Glutamatergic neuron (in vitro differentiated cells): ENCODE measurements at regions not wholly inside any gene's neighbourhood (a gene's known extent, or its start where the extent isn't known, plus 50 kb on each side); places are given as distances from the start of the nearest gene placed in this dataset.
"Not testable (repeated sequence)": the region's sequence is repeated elsewhere in the genome, so short reads cannot be mapped to it uniquely, and the experiment has no call there.

Experiments used
- DNase-seq: peaks from one replicate; pipeline ENCODE4 v3.0.0; 2022
- H3K27ac Mint-ChIP-seq: one replicate; pipeline ENCODE4 v1.8.0; 2020; ENCODE audit warnings: mild to moderate bottlenecking, mixed read lengths, inconsistent platforms; ENCODE audit not compliant: unreplicated experiment
- H3K27me3 Mint-ChIP-seq: one replicate; pipeline ENCODE4 v1.8.0; 2020; ENCODE audit warnings: mild to moderate bottlenecking, moderate library complexity, mixed read lengths, inconsistent platforms; ENCODE audit not compliant: unreplicated experiment
- H3K36me3 Mint-ChIP-seq: one replicate; pipeline ENCODE4 v1.8.0; 2020; ENCODE audit warnings: mild to moderate bottlenecking, mixed read lengths, inconsistent platforms; ENCODE audit not compliant: unreplicated experiment
- H3K4me1 Mint-ChIP-seq: one replicate; pipeline ENCODE4 v1.8.0; 2020; ENCODE audit warnings: mild to moderate bottlenecking, low read depth, mixed read lengths, inconsistent platforms; ENCODE audit not compliant: unreplicated experiment
- H3K4me3 Mint-ChIP-seq: one replicate; pipeline ENCODE4 v1.8.0; 2020; ENCODE audit warnings: mild to moderate bottlenecking, mixed read lengths, inconsistent platforms; ENCODE audit not compliant: unreplicated experiment
- H3K9me3 Mint-ChIP-seq: one replicate; pipeline ENCODE4 v1.8.0; 2020; ENCODE audit warnings: mild to moderate bottlenecking, moderate library complexity, mixed read lengths, inconsistent platforms; ENCODE audit not compliant: unreplicated experiment
- TF ChIP-seq, protein P1 (sequence below): fragments of 200-600 bp; sonication (generic); IDR thresholded peaks from one replicate; pipeline ENCODE4 v1.5.0; 2021; ENCODE audit not compliant: partially characterized antibody, unreplicated experiment

GRCh38 chr4:162475246-162475645, 311.4 kb upstream of the FSTL5 start:
- no peaks in the 10 kb centered on the region for H3K4me1 Mint-ChIP-seq
- no peaks in the 10 kb centered on the region for H3K36me3 Mint-ChIP-seq
- no peaks in the 10 kb centered on the region for H3K9me3 Mint-ChIP-seq
- H3K4me3 Mint-ChIP-seq, result no peak overlapping the region
- no peak for DNase-seq
- TF ChIP-seq, protein P1, sequence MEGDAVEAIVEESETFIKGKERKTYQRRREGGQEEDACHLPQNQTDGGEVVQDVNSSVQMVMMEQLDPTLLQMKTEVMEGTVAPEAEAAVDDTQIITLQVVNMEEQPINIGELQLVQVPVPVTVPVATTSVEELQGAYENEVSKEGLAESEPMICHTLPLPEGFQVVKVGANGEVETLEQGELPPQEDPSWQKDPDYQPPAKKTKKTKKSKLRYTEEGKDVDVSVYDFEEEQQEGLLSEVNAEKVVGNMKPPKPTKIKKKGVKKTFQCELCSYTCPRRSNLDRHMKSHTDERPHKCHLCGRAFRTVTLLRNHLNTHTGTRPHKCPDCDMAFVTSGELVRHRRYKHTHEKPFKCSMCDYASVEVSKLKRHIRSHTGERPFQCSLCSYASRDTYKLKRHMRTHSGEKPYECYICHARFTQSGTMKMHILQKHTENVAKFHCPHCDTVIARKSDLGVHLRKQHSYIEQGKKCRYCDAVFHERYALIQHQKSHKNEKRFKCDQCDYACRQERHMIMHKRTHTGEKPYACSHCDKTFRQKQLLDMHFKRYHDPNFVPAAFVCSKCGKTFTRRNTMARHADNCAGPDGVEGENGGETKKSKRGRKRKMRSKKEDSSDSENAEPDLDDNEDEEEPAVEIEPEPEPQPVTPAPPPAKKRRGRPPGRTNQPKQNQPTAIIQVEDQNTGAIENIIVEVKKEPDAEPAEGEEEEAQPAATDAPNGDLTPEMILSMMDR, result no peak
- H3K27ac Mint-ChIP-seq, result no peak overlapping the region
- H3K27me3 Mint-ChIP-seq, result no peaks in the 10 kb centered on the region

DNA sequence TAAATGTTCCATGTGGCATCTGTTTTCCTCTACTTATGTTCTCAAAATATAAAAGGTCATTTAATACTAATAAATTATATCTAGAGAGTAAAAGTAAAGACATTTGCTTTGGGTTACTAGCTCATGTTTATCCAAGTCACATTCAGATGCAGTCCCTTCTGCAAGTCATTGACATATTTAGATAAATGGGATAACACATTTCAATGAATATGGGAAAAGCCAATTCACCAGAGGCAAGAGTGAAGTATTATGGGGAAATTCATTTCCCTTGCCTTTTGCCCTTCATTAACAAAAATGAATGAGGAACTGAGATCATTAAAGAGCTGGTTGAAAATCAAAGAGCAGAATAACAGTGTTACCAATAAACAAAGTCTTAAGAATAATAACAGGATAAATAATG, 306.2 kb upstream of the FSTL5 start:
- TF ChIP-seq, protein P1, result no peak
- DNase-seq, result no peak

DNA sequence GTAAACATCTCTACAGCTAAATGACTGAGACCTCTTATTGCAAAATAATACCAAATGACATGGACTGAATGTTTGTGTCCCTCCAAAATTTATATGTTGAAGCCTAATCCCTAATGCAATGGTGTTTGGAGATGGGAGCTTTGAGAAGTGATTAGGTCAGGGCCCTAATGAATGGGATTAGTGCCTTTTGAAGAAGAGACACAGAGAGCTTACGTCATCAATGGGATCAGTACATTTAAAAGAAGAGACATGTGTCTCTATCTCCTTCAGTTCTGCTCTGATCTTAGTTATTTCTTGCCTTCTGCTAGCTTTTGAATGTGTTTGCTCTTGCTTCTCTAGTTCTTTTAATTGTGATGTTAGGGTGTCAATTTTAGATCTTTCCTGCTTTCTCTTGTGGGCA, 301.6 kb upstream of the FSTL5 start:
- H3K4me3 Mint-ChIP-seq, H3K36me3 Mint-ChIP-seq, H3K4me1 Mint-ChIP-seq, H3K27ac Mint-ChIP-seq, H3K9me3 Mint-ChIP-seq, H3K27me3 Mint-ChIP-seq, DNase-seq: not testable (repeated sequence)

More for the DNA sequence above, 306.2 kb upstream of the FSTL5 start:
- H3K4me3 Mint-ChIP-seq, result no peak overlapping the region
- no peaks in the 10 kb centered on the region for H3K9me3 Mint-ChIP-seq
- no peaks in the 10 kb centered on the region for H3K4me1 Mint-ChIP-seq
- no peak overlapping the region for H3K27ac Mint-ChIP-seq
- H3K27me3 Mint-ChIP-seq, result peaks cover 3% of the 10 kb centered on the region
- no peaks in the 10 kb centered on the region for H3K36me3 Mint-ChIP-seq

DNA sequence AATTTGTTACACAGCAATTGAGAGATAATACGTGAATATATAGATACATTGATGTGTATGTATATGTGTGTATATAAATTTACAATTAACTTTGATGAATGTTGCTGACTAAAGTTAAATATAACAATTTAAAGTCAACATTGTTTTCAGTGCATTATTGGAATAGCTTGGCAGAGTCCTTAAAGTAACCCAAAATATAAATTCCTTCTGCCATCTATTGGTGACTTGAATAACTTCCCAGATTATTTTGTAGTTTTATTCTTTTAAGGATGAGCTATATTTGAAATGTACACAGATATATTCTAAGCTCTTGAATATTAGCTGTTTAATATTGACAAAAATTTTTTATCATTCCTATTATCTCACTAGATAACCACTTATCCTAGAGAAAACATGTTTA, 298.2 kb upstream of the FSTL5 start:
- Mint-ChIP-seq H3K9me3 (no peaks in the 10 kb centered on the region), H3K27me3 (peaks cover 3% of the 10 kb centered on the region), H3K4me3 (no peak overlapping the region), H3K36me3 (no peaks in the 10 kb centered on the region), H3K27ac (no peak overlapping the region), H3K4me1 (no peaks in the 10 kb centered on the region)
- DNase-seq, result no peak
- TF ChIP-seq, protein P1, result no peak

DNA sequence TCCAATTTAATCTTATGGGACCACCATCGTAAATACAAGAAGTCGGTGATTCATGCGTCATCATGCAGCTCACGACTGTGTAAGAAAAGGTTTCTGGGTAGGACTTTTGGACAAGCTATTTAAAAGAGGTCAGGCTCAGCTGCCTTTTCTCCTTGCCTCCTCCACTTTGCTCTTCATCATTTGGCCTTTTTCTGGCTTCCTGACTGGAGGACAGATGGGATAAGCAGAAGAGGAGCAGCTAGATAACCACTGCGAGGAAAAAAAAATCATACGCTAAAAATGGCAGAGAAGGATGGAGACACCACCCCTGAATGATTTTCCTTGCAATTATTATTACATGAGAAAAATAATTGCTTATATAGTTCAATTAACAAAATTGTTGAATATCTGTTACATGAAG, 294.3 kb upstream of the FSTL5 start:
- Mint-ChIP-seq H3K27ac (no peak overlapping the region), H3K27me3 (no peaks in the 10 kb centered on the region), H3K9me3 (no peaks in the 10 kb centered on the region), H3K4me3 (no peak overlapping the region), H3K4me1 (no peaks in the 10 kb centered on the region), H3K36me3 (no peaks in the 10 kb centered on the region)
- no peak for DNase-seq
- TF ChIP-seq, protein P1, result no peak
